GM23338 (cell line): ENCODE measurements at regions not wholly inside any gene's neighbourhood (a gene's known extent, or its start where the extent isn't known, plus 50 kb on each side); places are given as distances from the start of the nearest gene placed in this dataset.

Source experiments
- CREB1 ChIP-seq: fragments of 250-450 bp; sonication (Bioruptor Pico); IDR thresholded peaks from 2 replicates; pipeline ENCODE4 v1.5.0; 2020; ENCODE audit warnings: low read depth, mild to moderate bottlenecking, moderate library complexity
- CTCF ChIP-seq, 2 experiments: fragments of 200-600 bp in 1 of 2; sonication (generic) in 1 of 2; conservative IDR thresholded peaks; 2 replicates each; pipeline versions ENCODE4 v1.5.1 to v1.6.1; 2016 to 2017; ENCODE audit warnings: antibody characterized with exemption in 2 of 2, low read depth in 2 of 2, mild to moderate bottlenecking in 2 of 2, moderate library complexity in 1 of 2
- EZH2 ChIP-seq: fragments of 200-600 bp; sonication (generic); IDR thresholded peaks from one replicate; pipeline ENCODE4 v1.8.0; 2017; ENCODE audit warnings: antibody characterized with exemption, mild to moderate bottlenecking, low read depth; ENCODE audit not compliant: unreplicated experiment
- ZNF114 ChIP-seq: fragments of 250-450 bp; sonication (Bioruptor Pico); IDR thresholded peaks from 2 replicates; pipeline ENCODE4 v1.5.0; 2020; ENCODE audit warnings: mild to moderate bottlenecking, moderate library complexity
- TF ChIP-seq, protein P1 (sequence below): IDR thresholded peaks from one replicate; pipeline ENCODE4 v1.6.1; 2018; ENCODE audit warnings: antibody characterized with exemption; ENCODE audit not compliant: unreplicated experiment

DNA sequence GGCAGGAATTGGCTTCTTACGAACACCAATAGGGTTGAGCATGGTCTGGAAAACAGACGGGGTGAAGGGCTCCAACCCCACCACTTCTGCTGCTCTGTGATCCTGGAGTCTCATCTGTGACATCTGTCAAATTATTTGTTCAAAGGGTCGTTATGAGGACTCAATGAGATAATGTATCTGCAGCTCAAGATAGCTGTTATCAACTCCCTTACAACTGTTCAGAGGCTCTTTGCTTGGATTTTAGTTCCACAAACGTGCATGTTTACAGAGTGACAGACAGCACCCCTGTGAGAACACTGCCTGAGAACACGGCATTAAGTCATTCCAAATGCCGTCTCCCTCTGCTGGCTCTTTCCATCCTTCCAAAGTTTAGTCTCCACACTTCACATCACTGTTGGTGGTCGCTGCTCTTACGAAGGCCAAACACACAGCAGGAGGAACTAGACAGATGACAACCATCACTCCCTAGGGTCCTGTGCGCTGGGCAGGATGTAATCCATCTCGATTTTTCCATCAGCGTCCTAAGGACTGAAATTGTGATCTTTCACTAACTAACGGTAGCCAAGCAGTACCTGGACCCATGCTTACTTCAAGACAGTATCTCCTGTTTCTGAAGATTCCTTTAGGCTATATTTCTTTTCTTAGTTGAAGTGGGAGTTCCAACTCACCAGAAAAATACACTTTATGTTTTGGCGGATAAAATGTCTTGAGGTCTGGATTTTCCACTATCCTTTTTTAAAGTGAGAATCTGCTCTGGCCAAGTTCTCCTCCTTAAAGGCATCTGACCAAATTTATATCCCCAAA lies 220.3 kb downstream of the ANAPC1 start:
- no peak for TF ChIP-seq EZH2
- 0 out of 4 replicates have a peak, but pooled peaks of 1 of the 2 experiments have one; percentile 15 for TF ChIP-seq CTCF (conservative IDR thresholded peaks at IDR 0.05; ENCODE audit: low read depth in 2 of 2)
- no peak for TF ChIP-seq CREB1 (CRISPR knock-in tag)
- TF ChIP-seq, protein P1, sequence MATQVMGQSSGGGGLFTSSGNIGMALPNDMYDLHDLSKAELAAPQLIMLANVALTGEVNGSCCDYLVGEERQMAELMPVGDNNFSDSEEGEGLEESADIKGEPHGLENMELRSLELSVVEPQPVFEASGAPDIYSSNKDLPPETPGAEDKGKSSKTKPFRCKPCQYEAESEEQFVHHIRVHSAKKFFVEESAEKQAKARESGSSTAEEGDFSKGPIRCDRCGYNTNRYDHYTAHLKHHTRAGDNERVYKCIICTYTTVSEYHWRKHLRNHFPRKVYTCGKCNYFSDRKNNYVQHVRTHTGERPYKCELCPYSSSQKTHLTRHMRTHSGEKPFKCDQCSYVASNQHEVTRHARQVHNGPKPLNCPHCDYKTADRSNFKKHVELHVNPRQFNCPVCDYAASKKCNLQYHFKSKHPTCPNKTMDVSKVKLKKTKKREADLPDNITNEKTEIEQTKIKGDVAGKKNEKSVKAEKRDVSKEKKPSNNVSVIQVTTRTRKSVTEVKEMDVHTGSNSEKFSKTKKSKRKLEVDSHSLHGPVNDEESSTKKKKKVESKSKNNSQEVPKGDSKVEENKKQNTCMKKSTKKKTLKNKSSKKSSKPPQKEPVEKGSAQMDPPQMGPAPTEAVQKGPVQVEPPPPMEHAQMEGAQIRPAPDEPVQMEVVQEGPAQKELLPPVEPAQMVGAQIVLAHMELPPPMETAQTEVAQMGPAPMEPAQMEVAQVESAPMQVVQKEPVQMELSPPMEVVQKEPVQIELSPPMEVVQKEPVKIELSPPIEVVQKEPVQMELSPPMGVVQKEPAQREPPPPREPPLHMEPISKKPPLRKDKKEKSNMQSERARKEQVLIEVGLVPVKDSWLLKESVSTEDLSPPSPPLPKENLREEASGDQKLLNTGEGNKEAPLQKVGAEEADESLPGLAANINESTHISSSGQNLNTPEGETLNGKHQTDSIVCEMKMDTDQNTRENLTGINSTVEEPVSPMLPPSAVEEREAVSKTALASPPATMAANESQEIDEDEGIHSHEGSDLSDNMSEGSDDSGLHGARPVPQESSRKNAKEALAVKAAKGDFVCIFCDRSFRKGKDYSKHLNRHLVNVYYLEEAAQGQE = no peak
- TF ChIP-seq ZNF114 (CRISPR knock-in tag) = no peak
